Spinal cord (tissue), 9 donors: ENCODE measurements at regions not wholly inside any gene's neighbourhood (a gene's known extent, or its start where the extent isn't known, plus 50 kb on each side); places are given as distances from the start of the nearest gene placed in this dataset.

Experiments
- DNase-seq, 6 donors: peaks; one replicate each; pipeline versions ENCODE4 v3.0.0 to v3.0.0-alpha.2; 2013 to 2015; ENCODE audit warnings: low spot score in 6 of 6, low read depth in 4 of 6
- H3K27ac ChIP-seq: one replicate; pipeline ENCODE4 v1.5.1; 2013; ENCODE audit warnings: low read depth, low read length, control low read depth
- H3K27me3 ChIP-seq: one replicate; pipeline ENCODE4 v1.6.1; 2013; ENCODE audit warnings: low read length; ENCODE audit not compliant: control insufficient read depth, insufficient read depth
- H3K36me3 ChIP-seq: one replicate; pipeline ENCODE4 v1.6.1; 2013; ENCODE audit warnings: low read length; ENCODE audit not compliant: control insufficient read depth, insufficient read depth
- H3K4me1 ChIP-seq: one replicate; pipeline ENCODE4 v1.6.1; 2013; ENCODE audit warnings: low read length; ENCODE audit not compliant: control insufficient read depth, insufficient read depth
- H3K4me3 ChIP-seq: one replicate; pipeline ENCODE4 v1.5.1; 2013; ENCODE audit warnings: low read depth, low read length, control low read depth
- H3K9me3 ChIP-seq: one replicate; pipeline ENCODE4 v1.6.1; 2013; ENCODE audit warnings: low read length; ENCODE audit not compliant: control insufficient read depth, insufficient read depth
- WGBS: methylation state at CpG from one replicate; pipeline ENCODE4 v1.1.5; 2013; ENCODE audit warnings: missing lambda C conversion rate; ENCODE audit not compliant: insufficient coverage; 5-methylcytosine and 5-hydroxymethylcytosine counted together
- donor health status: healthy.

DNA sequence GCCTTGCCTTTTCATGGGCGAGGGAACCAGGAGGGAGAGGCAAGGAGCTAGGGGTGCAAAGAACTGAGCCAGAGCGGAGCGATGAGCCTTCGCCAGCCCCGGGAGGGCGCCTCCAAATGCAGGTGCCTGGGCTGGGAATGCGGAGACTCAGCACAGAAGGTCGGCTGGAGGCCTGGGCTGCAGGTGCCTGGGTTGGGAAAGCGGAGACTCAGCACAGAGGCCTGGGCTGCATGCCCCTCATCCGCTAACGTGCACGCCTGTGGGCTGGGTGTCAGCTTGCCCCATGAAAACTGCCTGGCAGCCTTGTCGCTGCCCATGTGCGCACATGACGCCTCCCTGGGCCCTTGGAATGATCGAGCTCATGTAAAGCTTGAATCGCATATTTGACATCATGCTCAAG, 51.8 kb downstream of the POM121L12 start:
- H3K27me3 ChIP-seq = no peaks in the 10 kb centered on the region
- H3K27ac ChIP-seq = no peak overlapping the region
- H3K4me1 ChIP-seq = no peaks in the 10 kb centered on the region
- WGBS = 96% methylated on average over 17 of the region's 17 CpGs
- DNase-seq = no peak
- H3K36me3 ChIP-seq = no peaks in the 10 kb centered on the region
- no peaks in the 10 kb centered on the region for H3K9me3 ChIP-seq
- H3K4me3 ChIP-seq = no peak overlapping the region

DNA sequence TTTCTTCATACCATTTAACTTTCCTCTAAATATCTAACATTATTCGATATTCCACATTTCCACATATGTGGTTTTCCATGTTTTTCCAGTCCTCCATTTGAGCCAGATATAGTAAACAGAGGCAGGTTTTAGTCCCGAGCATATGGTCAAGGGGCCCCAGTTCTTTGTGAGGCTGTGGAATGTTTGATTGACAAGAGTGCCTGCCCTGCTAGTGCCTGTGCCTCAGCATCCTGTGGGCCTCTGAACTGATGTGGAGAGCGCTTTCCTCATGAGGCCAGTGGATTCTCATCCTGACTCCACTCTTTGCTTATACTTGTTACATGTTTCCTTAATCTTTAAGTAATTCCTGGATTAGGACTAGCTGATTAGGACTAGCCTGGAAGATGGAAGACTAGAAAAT, 58.8 kb downstream of the POM121L12 start:
- no CpG with 5 or more reads among the region's 3 CpGs for WGBS
- H3K27me3 ChIP-seq = no peaks in the 10 kb centered on the region
- no peak overlapping the region for H3K27ac ChIP-seq
- no peaks in the 10 kb centered on the region for H3K4me1 ChIP-seq
- no peak for DNase-seq
- H3K36me3 ChIP-seq = no peaks in the 10 kb centered on the region
- H3K9me3 ChIP-seq = no peaks in the 10 kb centered on the region
- no peak overlapping the region for H3K4me3 ChIP-seq

DNA sequence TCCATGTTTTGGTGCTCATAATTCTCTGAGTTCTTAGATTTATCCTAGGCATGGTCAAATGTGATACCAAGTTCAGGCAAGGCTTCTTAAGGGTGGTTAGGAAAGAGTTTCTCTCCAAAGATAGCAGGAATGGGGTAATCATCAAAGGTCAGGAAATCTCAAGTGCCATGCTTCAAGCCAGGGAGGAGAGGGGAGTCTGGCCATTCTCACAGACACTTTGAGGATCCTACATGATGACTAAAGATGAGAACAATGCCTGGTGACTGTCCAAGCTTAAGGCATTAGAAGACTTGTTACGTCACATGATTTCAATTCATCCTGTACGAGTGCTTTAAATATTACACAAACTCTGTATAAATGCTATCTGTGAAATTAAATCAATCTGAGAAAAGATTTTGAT, 59.4 kb downstream of the POM121L12 start:
- Histone ChIP-seq H3K9me3 (no peaks in the 10 kb centered on the region), H3K4me3 (no peak overlapping the region), H3K27me3 (no peaks in the 10 kb centered on the region), H3K27ac (no peak overlapping the region), H3K4me1 (no peaks in the 10 kb centered on the region), H3K36me3 (no peaks in the 10 kb centered on the region)
- DNase-seq = no peak
- no CpG with 5 or more reads among the region's 2 CpGs for WGBS

DNA sequence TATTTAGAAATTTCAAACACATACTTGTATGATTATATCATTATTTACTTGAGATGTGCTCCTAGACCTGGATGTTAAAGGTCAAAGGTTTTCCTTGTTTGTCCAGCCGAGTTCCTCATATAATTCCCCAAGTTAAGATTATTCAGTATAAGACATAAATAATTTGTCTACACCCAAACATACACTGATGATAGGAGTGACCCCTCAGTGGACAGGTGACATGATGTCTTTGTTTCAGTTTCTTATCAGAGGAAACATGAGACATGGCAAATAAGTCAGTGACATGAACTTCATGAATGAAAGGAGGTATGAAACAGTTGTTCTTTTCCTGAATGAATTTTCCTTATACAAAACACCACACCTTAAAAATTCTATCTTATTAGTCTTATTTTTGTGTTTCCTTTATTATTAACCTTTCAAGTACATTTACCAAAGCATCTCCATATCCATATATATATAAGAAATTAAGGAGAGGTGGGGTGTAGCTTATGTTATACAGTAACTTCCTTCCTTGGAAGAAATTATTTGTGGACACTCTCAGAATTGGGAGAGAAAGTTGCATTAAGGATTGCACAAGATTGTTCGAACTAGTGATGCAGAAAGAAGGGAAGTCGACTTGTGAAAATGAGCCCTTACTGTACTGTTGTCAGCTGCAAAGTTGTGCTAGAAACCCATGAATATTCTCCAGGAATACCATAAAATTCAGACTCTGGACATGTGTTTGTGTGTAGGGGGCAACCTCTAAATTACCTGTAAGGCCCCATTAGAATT, 60.5 kb downstream of the POM121L12 start:
- Histone ChIP-seq H3K27ac (no peak overlapping the region), H3K27me3 (no peaks in the 10 kb centered on the region), H3K4me3 (no peak overlapping the region), H3K4me1 (no peaks in the 10 kb centered on the region), H3K36me3 (no peaks in the 10 kb centered on the region), H3K9me3 (no peaks in the 10 kb centered on the region)
- no peak for DNase-seq
- WGBS = 83% methylated on average over 2 of the region's 3 CpGs

DNA sequence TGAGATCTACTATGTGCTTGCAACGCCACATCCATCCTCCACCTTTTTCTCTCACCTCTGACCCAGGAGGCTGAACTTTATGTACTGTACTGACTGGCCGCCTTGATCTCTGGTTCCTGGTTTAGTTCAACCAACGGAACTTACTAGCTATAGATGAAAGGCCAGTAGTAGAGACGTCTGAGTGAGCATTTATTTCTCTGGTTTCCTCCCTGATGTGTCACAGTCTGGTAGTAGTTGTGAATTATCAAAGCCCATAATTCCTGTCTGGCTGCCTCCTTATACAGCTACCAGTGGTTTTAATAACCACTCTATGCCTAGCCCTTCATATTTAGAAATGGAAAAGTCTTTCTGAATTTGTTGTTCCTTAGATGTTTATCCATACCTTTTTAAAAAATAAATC, 64.7 kb downstream of the POM121L12 start:
- no peak overlapping the region for H3K27ac ChIP-seq
- no peaks in the 10 kb centered on the region for H3K27me3 ChIP-seq
- WGBS = 84% methylated on average over 2 of the region's 4 CpGs
- DNase-seq = no peak
- no peaks in the 10 kb centered on the region for H3K9me3 ChIP-seq
- no peaks in the 10 kb centered on the region for H3K36me3 ChIP-seq
- H3K4me1 ChIP-seq = no peaks in the 10 kb centered on the region
- no peak overlapping the region for H3K4me3 ChIP-seq

DNA sequence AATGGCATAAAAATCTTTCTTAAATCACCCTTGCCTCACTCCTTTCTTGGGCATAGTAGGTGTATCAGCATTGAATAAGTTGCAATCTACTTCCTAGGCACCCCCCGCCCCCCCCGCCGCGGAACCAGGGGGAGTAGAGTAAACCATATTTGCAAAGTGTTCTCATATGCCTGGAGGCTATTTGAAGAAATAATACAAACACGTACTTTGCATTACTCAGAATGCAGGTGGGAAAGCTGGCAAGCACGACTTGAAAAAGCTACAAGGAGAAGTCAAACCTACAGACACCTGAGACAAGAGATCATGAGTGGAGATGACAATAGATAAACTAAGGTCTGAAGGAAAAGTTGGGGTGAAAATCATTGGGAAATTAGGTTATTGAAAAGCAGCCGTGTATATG, 65.6 kb downstream of the POM121L12 start:
- no peaks in the 10 kb centered on the region for H3K9me3 ChIP-seq
- WGBS = 100% methylated on average over 3 of the region's 7 CpGs
- no peak overlapping the region for H3K4me3 ChIP-seq
- no peak overlapping the region for H3K27ac ChIP-seq
- DNase-seq = no peak
- H3K4me1 ChIP-seq = no peaks in the 10 kb centered on the region
- no peaks in the 10 kb centered on the region for H3K27me3 ChIP-seq
- H3K36me3 ChIP-seq = no peaks in the 10 kb centered on the region

DNA sequence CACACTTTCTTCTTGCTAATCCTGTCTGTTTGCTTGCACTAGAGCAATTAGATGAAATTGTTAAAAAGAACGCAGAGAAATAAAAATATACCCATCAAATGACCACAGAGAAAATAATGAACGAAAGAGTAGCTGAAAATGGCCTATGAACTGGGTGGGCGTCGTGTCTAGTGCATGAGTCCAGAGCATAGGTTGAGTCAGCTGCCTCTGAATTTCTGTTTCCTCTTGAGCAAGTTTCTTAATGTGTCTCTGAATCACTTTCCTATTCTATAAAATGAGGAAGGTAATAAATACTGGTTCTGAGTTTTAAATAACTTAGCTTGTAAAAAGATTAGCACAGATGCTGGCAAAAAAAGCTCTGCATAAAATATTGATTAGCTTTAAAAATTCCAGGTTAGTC, 75.0 kb downstream of the POM121L12 start:
- H3K27ac ChIP-seq = no peak overlapping the region
- 89% methylated on average over 3 of the region's 4 CpGs for WGBS
- no peaks in the 10 kb centered on the region for H3K27me3 ChIP-seq
- no peak for DNase-seq
- H3K4me1 ChIP-seq = no peaks in the 10 kb centered on the region
- H3K9me3 ChIP-seq = no peaks in the 10 kb centered on the region
- H3K36me3 ChIP-seq = no peaks in the 10 kb centered on the region
- H3K4me3 ChIP-seq = no peak overlapping the region

DNA sequence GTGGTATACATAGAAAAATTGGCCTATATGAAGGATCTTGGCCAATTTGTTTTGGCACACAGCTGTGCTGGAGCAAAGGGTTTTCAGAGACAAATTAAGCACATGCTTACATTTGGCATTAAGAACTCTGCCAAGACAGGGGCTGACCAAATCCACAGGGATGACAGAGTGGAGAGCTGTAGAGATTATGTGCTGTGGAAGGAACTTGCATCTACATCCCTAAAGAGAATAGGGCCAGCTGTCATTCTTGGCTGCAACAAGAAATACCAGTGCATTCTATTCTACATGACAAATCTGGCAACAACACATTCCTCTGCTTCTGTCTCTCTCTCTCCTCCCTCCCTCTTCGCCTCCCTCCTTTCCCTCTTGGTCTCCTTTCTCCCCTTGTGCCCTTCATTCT, 75.6 kb downstream of the POM121L12 start:
- no peaks in the 10 kb centered on the region for H3K9me3 ChIP-seq
- DNase-seq = peak in 2 of 6 donors; percentile 52 to 82
- no peaks in the 10 kb centered on the region for H3K4me1 ChIP-seq

DNA sequence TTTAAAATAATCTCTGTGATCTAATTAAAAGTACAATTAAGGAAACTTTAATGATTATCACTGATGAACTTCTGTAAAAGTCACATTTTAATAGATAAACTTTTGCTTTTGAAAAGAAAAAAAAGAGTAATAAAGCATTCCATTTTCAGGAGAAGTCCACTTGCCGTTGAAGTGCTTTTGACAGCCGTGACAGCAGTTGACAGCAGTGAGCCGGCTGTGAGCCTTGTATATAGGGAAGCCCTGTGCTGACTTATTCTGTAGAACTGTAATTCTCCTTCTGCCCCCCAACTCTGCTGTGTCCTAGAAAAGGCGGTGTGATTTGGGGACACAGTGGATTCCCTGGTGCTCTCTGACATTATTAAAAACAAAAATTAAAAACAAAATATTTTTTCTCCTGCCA, 78.0 kb downstream of the POM121L12 start:
- H3K4me1 ChIP-seq = no peaks in the 10 kb centered on the region
- H3K27ac ChIP-seq = no peak overlapping the region
- H3K27me3 ChIP-seq = no peaks in the 10 kb centered on the region
- H3K9me3 ChIP-seq = no peaks in the 10 kb centered on the region
- no peaks in the 10 kb centered on the region for H3K36me3 ChIP-seq
- H3K4me3 ChIP-seq = no peak overlapping the region
- DNase-seq = no peak
- no CpG with 5 or more reads among the region's 4 CpGs for WGBS

More for the DNA sequence above, 75.6 kb downstream of the POM121L12 start:
- H3K36me3 ChIP-seq = no peaks in the 10 kb centered on the region
- H3K27ac ChIP-seq = no peak overlapping the region
- 45% methylated on average over 1 of the region's 1 CpG for WGBS
- H3K27me3 ChIP-seq = no peaks in the 10 kb centered on the region
- H3K4me3 ChIP-seq = no peak overlapping the region

DNA sequence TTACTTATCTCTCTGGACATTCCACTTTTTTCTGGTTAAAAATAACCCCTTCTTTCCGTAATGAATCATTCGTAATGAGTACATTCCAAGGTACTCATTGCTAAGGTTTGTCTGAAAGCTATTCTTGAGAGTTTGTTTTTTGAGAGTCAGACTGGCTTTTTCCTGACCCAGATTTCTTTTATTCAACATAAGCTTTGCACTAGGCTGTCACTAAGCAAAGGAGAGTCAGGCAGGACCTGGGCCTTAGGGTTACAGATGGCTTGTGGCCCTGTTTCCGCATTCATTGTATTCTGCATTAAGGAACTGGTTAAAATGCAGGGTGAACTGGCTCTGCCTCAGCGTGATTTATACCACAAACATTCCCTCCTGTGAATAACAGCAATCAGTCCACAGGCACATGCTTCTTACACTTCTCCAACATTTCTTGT, 84.1 kb downstream of the POM121L12 start:
- 30% methylated on average over 2 of the region's 4 CpGs for WGBS
- H3K9me3 ChIP-seq = no peaks in the 10 kb centered on the region
- H3K27me3 ChIP-seq = no peaks in the 10 kb centered on the region
- peak in 2 of 6 donors; percentile 28 to 38 for DNase-seq
- H3K27ac ChIP-seq = no peak overlapping the region
- no peak overlapping the region for H3K4me3 ChIP-seq
- H3K36me3 ChIP-seq = no peaks in the 10 kb centered on the region
- no peaks in the 10 kb centered on the region for H3K4me1 ChIP-seq
